Adrenal gland (tissue), 9 donors: ENCODE measurements at regions not wholly inside any gene's neighbourhood (a gene's known extent, or its start where the extent isn't known, plus 50 kb on each side); places are given as distances from the start of the nearest gene placed in this dataset.

ENCODE experiments used
- DNase-seq, 7 donors: peaks; one replicate each; pipeline ENCODE4 v3.0.0-alpha.2; 2019 to 2020
- H3K27ac ChIP-seq, 5 donors: fragments of 200-600 bp; sonication (generic) in 4 of 5; 1 replicate in 3 of 5; 2 replicates in 2 of 5; pipeline versions ENCODE4 v1.5.1 to v1.8.0; 2016 to 2020; ENCODE audit warnings: mild to moderate bottlenecking in 1 of 5
- H3K27me3 ChIP-seq: fragments of 200-600 bp; 2 replicates; pipeline ENCODE4 v1.8.0; 2021
- H3K36me3 ChIP-seq, 2 donors: fragments of 200-600 bp; replicated peaks in 1 of 2; 1 replicate in 1 of 2; 2 replicates in 1 of 2; pipeline versions ENCODE4 v1.5.1 to v1.8.0; 2018 to 2022
- H3K4me1 ChIP-seq, 2 donors: fragments of 200-600 bp; replicated peaks in 1 of 2; 1 replicate in 1 of 2; 2 replicates in 1 of 2; pipeline versions ENCODE4 v1.5.1 to v1.8.0; 2018 to 2021
- H3K4me3 ChIP-seq, 4 donors: fragments of 200-600 bp; sonication (generic) in 3 of 4; one replicate each; pipeline ENCODE4 v1.5.1; 2016 to 2018
- H3K9me3 ChIP-seq, 3 donors: fragments of 200-600 bp; sonication (generic) in 1 of 3; replicated peaks in 1 of 3; 1 replicate in 2 of 3; 2 replicates in 1 of 3; pipeline versions ENCODE4 v1.5.1 to v1.8.0; 2016 to 2021
- CTCF ChIP-seq, 6 experiments: fragments of 450-650 bp in 4 of 6; fragments of 200-600 bp in 2 of 6; sonication (generic) in 1 of 6; IDR thresholded peaks; 1 replicate in 5 of 6; 2 replicates in 1 of 6; pipeline versions ENCODE4 v1.5.1 to v1.8.0; 2016 to 2021; ENCODE audit warnings: antibody characterized with exemption in 6 of 6, mild to moderate bottlenecking in 2 of 6, moderate library complexity in 1 of 6
- POLR2A ChIP-seq, 2 donors: fragments of 450-650 bp; IDR thresholded peaks; one replicate each; pipeline ENCODE4 v1.6.1; 2017; ENCODE audit warnings: antibody characterized with exemption in 2 of 2, mild to moderate bottlenecking in 2 of 2, moderate library complexity in 1 of 2
- WGBS, 4 donors: extraction: QIAGEN DNeasy Blood & Tissue Kit in 2 of 4; methylation state at CpG; one replicate each; pipeline versions ENCODE4 v1.1.5 to v1.1.7; 2013 to 2017; 5-methylcytosine and 5-hydroxymethylcytosine counted together
- intact Hi-C, 2 donors: fragments of 100-400 bp; cut with DNase I; formaldehyde crosslinking; loops; one replicate each; pipeline versions ENCODE4 v1.14.1 to v1.15.0; 2022 to 2023
- donor health status: healthy with polysubstance abuse.
- donor health status: Bipolar disorder and iron deficiency.
- donor health status: DM: yes; HTN: yes; CAD: no.
- donor health status: DM: no; HTN: no; CAD: no.
- donor health status: DM: no; HTN: no; CAD: no.

GRCh38 chr10:4504550-4504949 is 321.5 kb upstream of the AKR1E2 start:
- H3K27ac ChIP-seq: no peak overlapping the region
- no peak for TF ChIP-seq POLR2A (IDR thresholded peaks at IDR 0.05)
- TF ChIP-seq CTCF (IDR thresholded peaks at IDR 0.05): no peak
- no peaks in the 10 kb centered on the region for H3K27me3 ChIP-seq
- no peaks in the 10 kb centered on the region for H3K4me1 ChIP-seq
- intact Hi-C loops: no loop called here
- no peaks in the 10 kb centered on the region for H3K36me3 ChIP-seq
- 90 to 94% (median 91%) methylated on average over 5 of the region's 5 CpGs for WGBS, 4 donors
- H3K9me3 ChIP-seq: no peaks in the 10 kb centered on the region
- no peak overlapping the region for H3K4me3 ChIP-seq
- no peak for DNase-seq

GRCh38 chr10:4503076-4503475 is 322.9 kb upstream of the AKR1E2 start:
- TF ChIP-seq POLR2A (IDR thresholded peaks at IDR 0.05) (no peak), CTCF (IDR thresholded peaks at IDR 0.05) (no peak)
- 84 to 92% (median 88%) methylated on average over 2 of the region's 2 CpGs for WGBS, 4 donors
- H3K27ac ChIP-seq: no peak overlapping the region
- no peaks in the 10 kb centered on the region for H3K36me3 ChIP-seq
- peaks cover 8 to 12% of the 10 kb centered on the region in 2 donors for H3K4me1 ChIP-seq
- no peaks in the 10 kb centered on the region for H3K27me3 ChIP-seq
- intact Hi-C loops: no loop called here
- no peaks in the 10 kb centered on the region for H3K9me3 ChIP-seq
- no peak overlapping the region for H3K4me3 ChIP-seq
- no peak for DNase-seq

GRCh38 chr10:4501306-4501705 is 324.7 kb upstream of the AKR1E2 start:
- Histone ChIP-seq H3K27ac (no peak overlapping the region), H3K9me3 (no peaks in the 10 kb centered on the region)

GRCh38 chr10:4498711-4499251 is 327.2 kb upstream of the AKR1E2 start:
- no peaks in the 10 kb centered on the region for H3K36me3 ChIP-seq
- TF ChIP-seq POLR2A (IDR thresholded peaks at IDR 0.05) (no peak), CTCF (IDR thresholded peaks at IDR 0.05) (no peak)
- no peaks in the 10 kb centered on the region for H3K27me3 ChIP-seq
- no peaks in the 10 kb centered on the region for H3K9me3 ChIP-seq
- WGBS, 4 donors: 34 to 37% (median 36%) methylated on average over 6 of the region's 6 CpGs
- intact Hi-C loops: no loop called here
- no peak overlapping the region for H3K4me3 ChIP-seq
- peak overlapping the region in 2 of 5 donors; percentile 35 to 51 for H3K27ac ChIP-seq
- H3K4me1 ChIP-seq: peaks cover 8 to 13% of the 10 kb centered on the region in 2 donors
- DNase-seq: no peak

More at GRCh38 chr10:4501306-4501705, 324.7 kb upstream of the AKR1E2 start:
- 87 to 95% (median 89%) methylated on average over 2 of the region's 2 CpGs for WGBS, 4 donors
- intact Hi-C loops: no loop called here
- no peaks in the 10 kb centered on the region for H3K36me3 ChIP-seq
- H3K27me3 ChIP-seq: no peaks in the 10 kb centered on the region
- DNase-seq: no peak
- H3K4me1 ChIP-seq: peaks cover 8 to 13% of the 10 kb centered on the region in 2 donors
- no peak overlapping the region for H3K4me3 ChIP-seq
- TF ChIP-seq CTCF (IDR thresholded peaks at IDR 0.05) (no peak), POLR2A (IDR thresholded peaks at IDR 0.05) (no peak)
